OCI-LY1 (cell line): ENCODE measurements at regions not wholly inside any gene's neighbourhood (a gene's known extent, or its start where the extent isn't known, plus 50 kb on each side); places are given as distances from the start of the nearest gene placed in this dataset.

Experiments used
- CTCF ChIP-seq: fragments of 200-600 bp; sonication (generic), shearing (Covaris generic); IDR thresholded peaks from 2 replicates; pipeline ENCODE4 v1.5.1; 2017; ENCODE audit warnings: mild to moderate bottlenecking, antibody characterized with exemption, low read length, moderate library complexity, mixed read lengths
- EZH2 ChIP-seq: fragments of 200-600 bp; sonication (generic), shearing (Covaris generic); IDR thresholded peaks from 2 replicates; pipeline ENCODE4 v1.8.0; 2017; ENCODE audit warnings: borderline replicate concordance, mixed run types, mild to moderate bottlenecking, antibody characterized with exemption, low read length, moderate library complexity, mixed read lengths

- TF ChIP-seq CTCF (no peak), EZH2 (no peak)
Observed at GRCh38 chr3:147038481-147038880, 367.9 kb downstream of the ZIC4 start.
